B cell (primary cell): ENCODE measurements at regions not wholly inside any gene's neighbourhood (a gene's known extent, or its start where the extent isn't known, plus 50 kb on each side); places are given as distances from the start of the nearest gene placed in this dataset.

ENCODE experiments used
- ATAC-seq: fragments of 200-7000 bp; cut with Tn5 transposase; one replicate; pipeline ENCODE4 v1.10.0; 2021; ENCODE audit warnings: low read depth, mild to moderate bottlenecking, moderate number of reproducible peaks, moderate library complexity
- CTCF ChIA-PET: fragments of 350-600 bp; sonication (Branson Sonifier 250); formaldehyde crosslinking; loops from one replicate; lab custom pipeline; 2021; ENCODE audit warnings: antibody characterized with exemption, inconsistent platforms; lab: Charles Lee
- POLR2A ChIA-PET: fragments of 350-600 bp; sonication (Branson Sonifier 250); formaldehyde crosslinking; loops from one replicate; lab custom pipeline; 2021; ENCODE audit warnings: antibody characterized with exemption; lab: Charles Lee
- DNase-seq: peaks from one replicate; pipeline ENCODE4 v3.0.0; 2013
- H2AFZ ChIP-seq: 2 replicates; pipeline ENCODE4 v1.6.1; 2012; ENCODE audit warnings: mild to moderate bottlenecking, low read depth, low read length; ENCODE audit not compliant: insufficient read depth, poor library complexity, severe bottlenecking
- H3K27ac ChIP-seq, 2 donors: 1 replicate in 1 of 2; 2 replicates in 1 of 2; pipeline ENCODE4 v1.5.1; 2012 to 2013; ENCODE audit warnings: low read length in 2 of 2, mild to moderate bottlenecking in 2 of 2, moderate library complexity in 1 of 2
- H3K27me3 ChIP-seq, 4 experiments: fragments of 200-600 bp in 1 of 4; sonication (generic) in 1 of 4; replicated peaks in 1 of 4; 1 replicate in 2 of 4; 2 replicates in 2 of 4; pipeline versions ENCODE4 v1.6.1 to v1.7.0; 2013 to 2016; ENCODE audit warnings: low read length in 3 of 4, mild to moderate bottlenecking in 2 of 4, mixed read lengths in 1 of 4, moderate library complexity in 1 of 4; ENCODE audit not compliant: insufficient read depth in 4 of 4, control insufficient read depth in 3 of 4; ENCODE audit errors: control extremely low read depth in 1 of 4
- H3K36me3 ChIP-seq, 2 experiments: replicated peaks in 1 of 2; 1 replicate in 1 of 2; 2 replicates in 1 of 2; pipeline versions ENCODE4 v1.6.1 to v1.7.1; 2013; ENCODE audit warnings: low read length in 1 of 2; ENCODE audit not compliant: insufficient read depth in 2 of 2, control insufficient read depth in 1 of 2; ENCODE audit errors: control extremely low read depth in 1 of 2, extremely low read depth in 1 of 2
- H3K4me1 ChIP-seq, 2 donors: fragments of 200-600 bp in 1 of 2; sonication (generic) in 1 of 2; 1 replicate in 1 of 2; 2 replicates in 1 of 2; pipeline versions ENCODE4 v1.5.1 to v1.6.1; 2013 to 2017; ENCODE audit warnings: low read length in 2 of 2; ENCODE audit not compliant: control insufficient read depth in 2 of 2, insufficient read depth in 2 of 2
- H3K4me2 ChIP-seq: replicated peaks from 2 replicates; pipeline ENCODE3; 2012; ENCODE audit warnings: mild to moderate bottlenecking, low read depth, low read length; ENCODE audit not compliant: poor library complexity, severe bottlenecking
- H3K4me3 ChIP-seq, 5 experiments: fragments of 200-600 bp in 1 of 5; sonication (generic) in 1 of 5; 1 replicate in 3 of 5; 2 replicates in 2 of 5; pipeline versions ENCODE4 v1.5.1 to v1.7.0; 2011 to 2016; ENCODE audit warnings: low read length in 4 of 5, mild to moderate bottlenecking in 4 of 5, low read depth in 2 of 5, control low read depth in 1 of 5, moderate library complexity in 1 of 5; ENCODE audit not compliant: insufficient read depth in 1 of 5; ENCODE audit errors: control extremely low read depth in 1 of 5, extremely low read depth in 1 of 5
- H3K79me2 ChIP-seq: fragments of 200-600 bp; sonication (generic); one replicate; pipeline ENCODE4 v1.6.0; 2016; ENCODE audit warnings: low read length; ENCODE audit not compliant: control insufficient read depth, insufficient read depth
- H3K9ac ChIP-seq: fragments of 200-600 bp; sonication (generic); 2 replicates; pipeline ENCODE4 v1.6.1; 2017; ENCODE audit warnings: mild to moderate bottlenecking, low read length, moderate library complexity
- H3K9me3 ChIP-seq, 3 donors: one replicate each; pipeline versions ENCODE4 v1.6.1 to v1.7.1; 2013; ENCODE audit warnings: low read length in 2 of 3; ENCODE audit not compliant: control insufficient read depth in 2 of 3, insufficient read depth in 1 of 3; ENCODE audit errors: control extremely low read depth in 1 of 3
- H4K20me1 ChIP-seq: 2 replicates; pipeline ENCODE4 v1.6.0; 2012; ENCODE audit warnings: mild to moderate bottlenecking, low read length; ENCODE audit not compliant: insufficient read depth, control insufficient read depth, poor library complexity, severe bottlenecking
- H3K27ac Mint-ChIP-seq: one replicate; pipeline ENCODE4 v1.8.0; 2021; ENCODE audit warnings: mixed read lengths
- H3K27me3 Mint-ChIP-seq: one replicate; pipeline ENCODE4 v1.8.0; 2021; ENCODE audit warnings: mixed read lengths
- H3K4me1 Mint-ChIP-seq: one replicate; pipeline ENCODE4 v1.8.0; 2021; ENCODE audit warnings: mixed read lengths
- H3K4me3 Mint-ChIP-seq: one replicate; pipeline ENCODE4 v1.8.0; 2021; ENCODE audit warnings: mixed read lengths
- H3K9me3 Mint-ChIP-seq: one replicate; pipeline ENCODE4 v1.8.0; 2022; ENCODE audit warnings: mixed read lengths; ENCODE audit not compliant: insufficient read depth
- CTCF ChIP-seq: fragments of 200-600 bp; IDR thresholded peaks from one replicate; pipeline ENCODE4 v1.8.0; 2022; ENCODE audit warnings: antibody characterized with exemption, mild to moderate bottlenecking
- EZH2 ChIP-seq: IDR thresholded peaks from 2 replicates; pipeline ENCODE4 v1.6.1; 2012; ENCODE audit warnings: borderline replicate concordance, low read depth, mild to moderate bottlenecking, moderate library complexity, low read length; ENCODE audit not compliant: insufficient read depth, poor library complexity, severe bottlenecking
- WGBS: methylation state at CpG from one replicate; pipeline ENCODE4 v1.1.5; 2013; ENCODE audit warnings: missing lambda C conversion rate; ENCODE audit not compliant: insufficient coverage; 5-methylcytosine and 5-hydroxymethylcytosine counted together
- intact Hi-C: fragments of 100-400 bp; cut with micrococcal nuclease; formaldehyde crosslinking; loops from one replicate; pipeline ENCODE4 v1.10.0; 2022

- peaks cover 0 to 6% (median 0%) of the 10 kb centered on the region in 3 donors for H3K9me3 ChIP-seq
- TF ChIP-seq EZH2 (no peak), CTCF (no peak)
- Mint-ChIP-seq H3K27me3 (peaks cover 43% of the 10 kb centered on the region), H3K4me3 (peak overlapping the region; percentile 94), H3K4me1 (peaks cover 29% of the 10 kb centered on the region), H3K9me3 (no peaks in the 10 kb centered on the region), H3K27ac (peak overlapping the region; percentile 37)
- H4K20me1 ChIP-seq = no peaks in the 10 kb centered on the region
- no peaks in the 10 kb centered on the region for H3K79me2 ChIP-seq
- H3K4me2 ChIP-seq = peak overlapping the region; percentile 98
- CTCF ChIA-PET = interaction anchor here (0.7 kb wide), 1 partner anchor 10 kb away, joined by 3 read pairs; no protein-coding TSS in a partner anchor
- DNase-seq (no peak), ATAC-seq (peak; percentile 25)
- under 1% methylated on average over 44 of the region's 44 CpGs for WGBS
- peaks cover 0 to 39% (median 19%) of the 10 kb centered on the region in 4 experiments for H3K27me3 ChIP-seq
- intact Hi-C loops = loop anchor here (5.0 kb wide), 1 partner anchor 95 kb away; no protein-coding TSS in a partner anchor
- H3K4me1 ChIP-seq = peaks cover 26 to 28% of the 10 kb centered on the region in 2 donors
- H3K27ac ChIP-seq = no peak overlapping the region
- H3K9ac ChIP-seq = peak overlapping the region; percentile 67
- H3K36me3 ChIP-seq = no peaks in the 10 kb centered on the region
- peak overlapping the region; percentile 80 for H2AFZ ChIP-seq
- H3K4me3 ChIP-seq = peak overlapping the region; percentile 42 to 75 (median 58)
- POLR2A ChIA-PET = interaction anchor here (0.5 kb wide), 1 partner anchor 131 kb away, joined by 3 read pairs; no protein-coding TSS in a partner anchor
Measured at GRCh38 chr4:153152501-153153338, 51.5 kb upstream of the TRIM2 start.
